ENCODE measurements at regions not wholly inside any gene's neighbourhood (a gene's known extent, or its start where the extent isn't known, plus 50 kb on each side); places are given as distances from the start of the nearest gene placed in this dataset.

DNA sequence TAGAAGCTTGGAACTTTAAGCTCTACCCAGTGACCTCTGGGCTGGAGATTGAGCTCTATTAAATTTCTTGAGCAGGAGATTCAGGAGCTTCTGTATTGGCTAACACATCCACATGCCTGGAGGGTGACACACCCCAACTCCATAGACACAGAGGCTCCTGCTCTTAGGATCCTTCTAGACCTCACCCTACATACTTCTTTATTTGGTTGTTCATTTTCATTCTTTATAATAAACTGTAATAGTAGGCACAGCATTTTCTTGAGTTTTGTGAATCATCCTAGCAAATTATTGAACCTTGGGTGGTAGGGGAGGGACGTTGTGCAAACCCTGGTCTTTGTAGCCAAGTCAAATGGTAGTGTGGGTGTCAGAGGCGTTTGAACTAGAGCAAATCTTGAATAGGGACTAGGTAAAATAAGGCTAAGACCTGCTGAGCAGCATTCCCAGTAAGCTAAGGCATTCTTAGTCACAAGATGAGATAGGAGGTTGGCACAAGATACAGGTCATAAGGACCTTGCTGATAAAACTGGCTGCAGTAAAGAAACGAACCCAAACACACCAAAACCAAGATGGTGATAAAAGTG, 323.8 kb upstream of the GALNT5 start:
- H3K27ac ChIP-seq = no peak overlapping the region
- ATAC-seq = no peak
- H3K36me3 ChIP-seq = no peaks in the 10 kb centered on the region
- no peak for TF ChIP-seq CTCF (IDR thresholded peaks at IDR 0.05)
- intact Hi-C loops (cut with DNase I) = no loop called here
- H3K4me1 ChIP-seq = no peaks in the 10 kb centered on the region
- DNase-seq = no peak
- H3K27me3 ChIP-seq = no peaks in the 10 kb centered on the region
- H3K9me3 ChIP-seq = no peaks in the 10 kb centered on the region
- no peak overlapping the region for H3K4me3 ChIP-seq

DNA sequence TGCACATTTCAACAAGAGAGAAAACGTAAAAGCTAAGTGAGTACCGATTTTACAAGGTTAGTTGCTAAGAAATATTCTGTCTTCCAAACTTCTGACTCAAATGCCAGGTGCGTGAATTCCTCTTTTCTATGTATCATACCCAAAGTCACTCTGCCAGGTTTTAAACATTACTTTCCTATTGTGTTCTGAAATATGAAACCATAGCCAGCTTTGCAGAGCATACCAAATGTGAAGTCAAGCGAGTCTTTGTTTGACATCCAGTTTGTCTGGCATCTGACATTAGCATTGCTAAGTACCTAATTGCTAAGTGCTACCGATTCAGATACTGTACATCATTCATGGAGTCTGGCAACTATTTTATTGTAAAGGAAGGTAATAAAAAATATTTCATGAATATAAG, 321.9 kb upstream of the GALNT5 start:
- no peaks in the 10 kb centered on the region for H3K36me3 ChIP-seq
- TF ChIP-seq CTCF (IDR thresholded peaks at IDR 0.05) = no peak
- no peak overlapping the region for H3K4me3 ChIP-seq
- no peaks in the 10 kb centered on the region for H3K27me3 ChIP-seq
- H3K27ac ChIP-seq = no peak overlapping the region
- H3K9me3 ChIP-seq = no peaks in the 10 kb centered on the region
- no peaks in the 10 kb centered on the region for H3K4me1 ChIP-seq
- DNase-seq (no peak), ATAC-seq (no peak)
- intact Hi-C loops (cut with DNase I) = no loop called here

GRCh38 chr2:156937430-156937829, 320.1 kb upstream of the GALNT5 start:
- ATAC-seq = no peak
- no peak for TF ChIP-seq CTCF (IDR thresholded peaks at IDR 0.05)
- H3K27me3 ChIP-seq = no peaks in the 10 kb centered on the region

GRCh38 chr2:156944871-156945270, 312.6 kb upstream of the GALNT5 start:
- Histone ChIP-seq H3K36me3 (no peaks in the 10 kb centered on the region), H3K4me1 (no peaks in the 10 kb centered on the region), H3K27ac (no peak overlapping the region), H3K27me3 (no peaks in the 10 kb centered on the region), H3K4me3 (no peak overlapping the region), H3K9me3 (no peaks in the 10 kb centered on the region)
- intact Hi-C loops (cut with DNase I) = no loop called here
- no peak for ATAC-seq
- DNase-seq = no peak
- TF ChIP-seq CTCF (IDR thresholded peaks at IDR 0.05) = no peak

More at GRCh38 chr2:156937430-156937829, 320.1 kb upstream of the GALNT5 start:
- no peaks in the 10 kb centered on the region for H3K9me3 ChIP-seq
- DNase-seq = no peak
- intact Hi-C loops (cut with DNase I) = no loop called here
- H3K4me3 ChIP-seq = no peak overlapping the region
- no peaks in the 10 kb centered on the region for H3K36me3 ChIP-seq
- no peak overlapping the region for H3K27ac ChIP-seq
- H3K4me1 ChIP-seq = no peaks in the 10 kb centered on the region

DNA sequence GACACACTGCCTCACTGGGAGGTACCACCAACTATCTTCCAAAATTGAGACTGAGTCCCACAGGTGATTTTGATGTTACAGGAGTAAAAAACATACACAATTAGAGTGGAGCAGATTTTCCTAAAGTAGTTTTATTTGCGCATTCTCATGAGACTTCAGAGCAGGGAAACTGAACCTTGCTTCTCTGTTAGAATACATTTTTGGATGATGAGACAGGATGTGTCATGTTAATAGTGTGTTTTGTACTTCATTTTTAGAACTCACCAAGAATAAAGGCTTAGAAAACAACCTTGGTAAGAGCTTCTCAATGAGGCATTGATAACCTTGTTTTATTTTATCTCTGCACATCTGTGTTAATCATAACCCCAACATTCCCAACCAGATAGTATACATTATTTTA, 310.2 kb upstream of the GALNT5 start:
- Histone ChIP-seq H3K27ac (no peak overlapping the region), H3K9me3 (no peaks in the 10 kb centered on the region), H3K36me3 (no peaks in the 10 kb centered on the region), H3K4me1 (no peaks in the 10 kb centered on the region), H3K4me3 (no peak overlapping the region), H3K27me3 (no peaks in the 10 kb centered on the region)
- ATAC-seq = no peak
- DNase-seq = no peak
- no peak for TF ChIP-seq CTCF (IDR thresholded peaks at IDR 0.05)
- intact Hi-C loops (cut with DNase I) = no loop called here

DNA sequence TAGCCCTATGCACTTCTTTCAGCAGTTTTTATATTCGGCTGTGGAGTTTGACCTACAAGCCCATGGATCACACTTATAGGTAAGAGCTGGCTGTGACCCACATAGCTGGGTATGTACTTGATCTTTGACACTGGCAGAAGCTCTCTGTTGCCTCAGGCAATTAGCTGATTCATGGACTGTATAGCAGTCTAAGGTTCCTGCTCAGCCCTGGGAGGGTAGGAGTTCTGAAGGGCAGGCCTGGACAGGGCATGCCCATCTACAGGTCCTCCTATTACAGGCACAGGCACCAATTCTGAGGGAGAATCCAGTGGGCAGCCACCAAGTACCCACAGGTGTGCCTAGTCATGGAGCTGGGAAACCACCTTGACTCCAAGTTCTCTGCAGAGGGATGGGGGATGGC, 301.8 kb upstream of the GALNT5 start:
- no peak overlapping the region for H3K4me3 ChIP-seq
- ATAC-seq = no peak
- peaks cover 5% of the 10 kb centered on the region for H3K9me3 ChIP-seq
- H3K27ac ChIP-seq = no peak overlapping the region
- H3K27me3 ChIP-seq = no peaks in the 10 kb centered on the region
- H3K4me1 ChIP-seq = no peaks in the 10 kb centered on the region
- H3K36me3 ChIP-seq = no peaks in the 10 kb centered on the region
- no peak for DNase-seq
- no peak for TF ChIP-seq CTCF (IDR thresholded peaks at IDR 0.05)
- intact Hi-C loops (cut with DNase I) = no loop called here
